Mammary epithelial cell (primary cell): ENCODE measurements at regions not wholly inside any gene's neighbourhood (a gene's known extent, or its start where the extent isn't known, plus 50 kb on each side); places are given as distances from the start of the nearest gene placed in this dataset.

Source experiments
- CTCF ChIP-seq, 2 donors: IDR thresholded peaks in 1 of 2; conservative IDR thresholded peaks in 1 of 2; 2 replicates each; pipeline ENCODE4 v1.5.1; 2011 to 2012; ENCODE audit warnings: inconsistent platforms in 2 of 2, low read length in 2 of 2, mild to moderate bottlenecking in 2 of 2, control low read depth in 1 of 2, low read depth in 1 of 2; ENCODE audit not compliant: insufficient read depth in 1 of 2; ENCODE audit errors: extremely low read depth in 1 of 2
- EZH2 ChIP-seq: IDR thresholded peaks from 2 replicates; pipeline ENCODE4 v1.6.1; 2012; ENCODE audit warnings: low read length, inconsistent platforms, borderline replicate concordance

- TF ChIP-seq CTCF (conservative IDR thresholded peaks at IDR 0.05 in 1 of 2, IDR thresholded peaks at IDR 0.05 in 1 of 2; ENCODE audit: extremely low read depth in 1 of 2, insufficient read depth in 1 of 2, low read depth in 1 of 2, low read length in 2 of 2) (peak; percentile 35 to 57), EZH2 (no peak)
Observed at GRCh38 chr7:124101173-124101768, 68.4 kb upstream of the TMEM229A start.
